ENCODE measurements at regions not wholly inside any gene's neighbourhood (a gene's known extent, or its start where the extent isn't known, plus 50 kb on each side); places are given as distances from the start of the nearest gene placed in this dataset.

DNA sequence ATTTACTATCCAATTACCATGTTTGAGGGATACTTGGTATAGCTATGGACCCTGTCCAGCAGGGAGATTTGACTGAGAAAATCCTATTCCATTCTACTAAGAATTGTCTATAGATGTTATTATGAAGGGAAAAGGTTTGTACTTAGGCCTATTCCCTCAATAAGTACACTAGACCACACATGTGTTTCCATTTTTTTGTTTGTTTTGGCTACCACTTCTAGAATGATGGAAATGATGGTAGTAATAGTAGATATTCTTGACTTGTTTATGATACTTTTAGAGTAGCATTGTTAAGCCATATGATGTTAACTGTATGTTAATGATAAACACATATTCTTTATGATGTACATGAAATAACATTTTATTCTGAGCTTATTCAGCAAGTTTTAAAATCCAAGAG is 144.8 kb downstream of the OGFRL1 start:
- ChIA-PET CTCF (no interaction called here), RAD21 (ENCODE audit: unreplicated experiment) (no interaction called here), POLR2A (no interaction called here), SMC1A (ENCODE audit: uncharacterized antibody, unreplicated experiment) (no interaction called here)
- no peak overlapping the region for H3K9ac ChIP-seq (ENCODE audit: control insufficient read depth, insufficient read depth, low read length)
- no TSS peak for BruUV-seq (replicated peaks)
- H2AFZ ChIP-seq (ENCODE audit: control insufficient read depth, low read depth, low read length) = no peak overlapping the region
- H3K4me3 ChIP-seq = no peak overlapping the region
- no peaks in the 10 kb centered on the region for H4K20me1 ChIP-seq (ENCODE audit: control insufficient read depth, insufficient read depth)
- no peak for TF ChIP-seq NRF1 (conservative IDR thresholded peaks at IDR 0.05; ENCODE audit: low read depth, low read length)
- TF ChIP-seq JUND (IDR thresholded peaks at IDR 0.05; ENCODE audit: low read depth, low read length) = no peak
- no peak for TF ChIP-seq BCL11A (IDR thresholded peaks at IDR 0.05; ENCODE audit: low read depth, low read length)
- TF ChIP-seq HDAC6 (IDR thresholded peaks at IDR 0.05; ENCODE audit: unreplicated experiment) = no peak
- H3K27me3 ChIP-seq (replicated peaks in 1 of 2; ENCODE audit: control insufficient read depth in 2 of 2, insufficient read depth in 2 of 2, low read length in 1 of 2) = no peaks in the 10 kb centered on the region
- no peaks in the 10 kb centered on the region for H3K79me2 ChIP-seq (ENCODE audit: control insufficient read depth, insufficient read depth, low read length)
- ATAC-seq = no peak
- no peaks in the 10 kb centered on the region for H3K36me3 ChIP-seq (ENCODE audit: control insufficient read depth in 2 of 2, insufficient read depth in 2 of 2, low read length in 1 of 2)
- intact Hi-C loops (cut with micrococcal nuclease; ENCODE audit: unreplicated experiment) = no loop called here
- FAIRE-seq = no peak
- H3K4me2 ChIP-seq (ENCODE audit: control insufficient read depth, insufficient read depth) = no peak overlapping the region
- H3K9me3 ChIP-seq (replicated peaks; ENCODE audit: control insufficient read depth, insufficient read depth, low read length) = no peaks in the 10 kb centered on the region
- no peak for DNase-seq (ENCODE audit: low read depth, low spot score)
- in situ Hi-C loops (cut with MboI) = no loop called here
- no peak overlapping the region for H3K27ac ChIP-seq (ENCODE audit: control insufficient read depth, insufficient read depth)
- H3K4me1 ChIP-seq (ENCODE audit: control insufficient read depth, insufficient read depth, low read length) = no peaks in the 10 kb centered on the region

DNA sequence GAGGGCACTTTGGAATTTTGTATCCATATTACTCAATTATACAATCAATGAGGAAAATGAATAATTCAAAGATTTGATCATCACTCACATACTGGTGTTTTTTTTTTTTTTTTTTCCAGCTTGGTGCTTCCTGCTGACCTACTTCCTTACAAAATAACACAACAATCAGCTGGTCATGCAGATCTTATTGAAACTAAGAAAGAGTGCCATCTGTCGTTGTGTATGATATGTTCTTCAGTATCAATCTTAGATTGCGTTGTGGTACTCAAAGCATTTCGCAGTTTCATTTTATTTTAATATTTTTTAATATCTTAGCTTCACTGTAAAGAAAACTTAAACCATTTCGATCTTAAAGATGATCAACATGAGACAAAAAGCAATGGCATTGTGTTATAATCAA is 155.6 kb downstream of the OGFRL1 start:
- no peak for ATAC-seq
- RAD21 ChIA-PET (ENCODE audit: unreplicated experiment) = interaction anchor here (1.0 kb wide), 1 partner anchor 33 kb away, joined by 4 read pairs; no protein-coding TSS in a partner anchor
- Histone ChIP-seq H3K79me2 (ENCODE audit: control insufficient read depth, insufficient read depth, low read length) (no peaks in the 10 kb centered on the region), H3K4me1 (ENCODE audit: control insufficient read depth, insufficient read depth, low read length) (no peaks in the 10 kb centered on the region), H3K4me3 (no peak overlapping the region), H3K27ac (ENCODE audit: control insufficient read depth, insufficient read depth) (no peak overlapping the region), H3K36me3 (ENCODE audit: control insufficient read depth in 2 of 2, insufficient read depth in 2 of 2, low read length in 1 of 2) (no peaks in the 10 kb centered on the region), H3K27me3 (replicated peaks in 1 of 2; ENCODE audit: control insufficient read depth in 2 of 2, insufficient read depth in 2 of 2, low read length in 1 of 2) (no peaks in the 10 kb centered on the region), H3K9ac (ENCODE audit: control insufficient read depth, insufficient read depth, low read length) (no peak overlapping the region), H2AFZ (ENCODE audit: control insufficient read depth, low read depth, low read length) (no peak overlapping the region), H3K9me3 (replicated peaks; ENCODE audit: control insufficient read depth, insufficient read depth, low read length) (0 out of 3 replicates have a peak, but pooled peaks cover 1% of the 10 kb centered on the region), H3K4me2 (ENCODE audit: control insufficient read depth, insufficient read depth) (no peak overlapping the region), H4K20me1 (ENCODE audit: control insufficient read depth, insufficient read depth) (no peaks in the 10 kb centered on the region)
- DNase-seq (ENCODE audit: low read depth, low spot score) = no peak
- POLR2A ChIA-PET = interaction anchor here (0.6 kb wide), 1 partner anchor 226 kb away, joined by 5 read pairs; no protein-coding TSS in a partner anchor
- CTCF ChIA-PET = interaction anchor here (0.7 kb wide), 1 partner anchor 1213 kb away, joined by 3 read pairs; no protein-coding TSS in a partner anchor
- in situ Hi-C loops (cut with MboI) = no loop called here
- SMC1A ChIA-PET (ENCODE audit: uncharacterized antibody, unreplicated experiment) = interaction anchor here (0.7 to 1.7 kb wide), 2 partner anchors 59 to 98 kb away, joined by 3 read pairs; no protein-coding TSS in a partner anchor
- 50% methylated on average over 4 of the region's 4 CpGs for WGBS (ENCODE audit: insufficient coverage, insufficient replicate concordance, low lambda C conversion rate, missing lambda C conversion rate)
- FAIRE-seq = no peak
- intact Hi-C loops (cut with micrococcal nuclease; ENCODE audit: unreplicated experiment) = no loop called here
- TF ChIP-seq BHLHE40 (IDR thresholded peaks at IDR 0.05; ENCODE audit: borderline replicate concordance in 1 of 2, low read depth in 2 of 2, low read length in 1 of 2) = no peak
- TF ChIP-seq RAD21 (IDR thresholded peaks at IDR 0.05; ENCODE audit: insufficient read depth, low read depth, low read length) = peak; percentile 2; the same call in 1 of the 2 replicates
- BruUV-seq (replicated peaks) = no TSS peak
